Karpas-422 (cell line): ENCODE measurements at regions not wholly inside any gene's neighbourhood (a gene's known extent, or its start where the extent isn't known, plus 50 kb on each side); places are given as distances from the start of the nearest gene placed in this dataset.

Experiments
- DNase-seq: peaks from one replicate; pipeline ENCODE4 v3.0.0-alpha.2; 2015
- H2AFZ ChIP-seq: fragments of 200-600 bp; sonication (generic); 2 replicates; pipeline ENCODE4 v1.6.1; 2014; ENCODE audit warnings: antibody characterized with exemption, low read length, mixed read lengths
- H3K27ac ChIP-seq: fragments of 200-600 bp; sonication (generic); 2 replicates; pipeline ENCODE4 v1.5.1; 2014; ENCODE audit warnings: mild to moderate bottlenecking, low read length, moderate library complexity
- H3K27me3 ChIP-seq: fragments of 200-600 bp; sonication (generic); 2 replicates; pipeline ENCODE4 v1.6.1; 2014; ENCODE audit warnings: low read length, mixed read lengths
- H3K36me3 ChIP-seq: fragments of 200-600 bp; sonication (generic); 2 replicates; pipeline ENCODE4 v1.6.1; 2014; ENCODE audit warnings: low read length, mixed read lengths; ENCODE audit not compliant: insufficient read depth
- H3K4me1 ChIP-seq: fragments of 200-600 bp; sonication (generic); 2 replicates; pipeline ENCODE4 v1.6.1; 2014; ENCODE audit warnings: mild to moderate bottlenecking, low read length, mixed read lengths
- H3K4me2 ChIP-seq: fragments of 200-600 bp; sonication (generic); 2 replicates; pipeline ENCODE4 v1.6.1; 2014; ENCODE audit warnings: low read length, low read depth, mild to moderate bottlenecking; ENCODE audit not compliant: poor library complexity, severe bottlenecking
- H3K4me3 ChIP-seq: fragments of 200-600 bp; sonication (generic); 2 replicates; pipeline ENCODE4 v1.5.1; 2014; ENCODE audit warnings: mild to moderate bottlenecking, antibody characterized with exemption, low read length, mixed read lengths
- H3K79me2 ChIP-seq: fragments of 200-600 bp; sonication (generic); 2 replicates; pipeline ENCODE4 v1.6.1; 2014; ENCODE audit warnings: mild to moderate bottlenecking, low read length, mixed read lengths
- H3K9ac ChIP-seq: fragments of 200-600 bp; sonication (generic); 2 replicates; pipeline ENCODE4 v1.6.0; 2014; ENCODE audit warnings: low read length
- H3K9me2 ChIP-seq: fragments of 200-600 bp; sonication (generic), shearing (Covaris generic); replicated peaks from 2 replicates; pipeline ENCODE4 v1.6.0; 2014; ENCODE audit warnings: mild to moderate bottlenecking, low read length, moderate library complexity; ENCODE audit not compliant: insufficient read depth
- H3K9me3 ChIP-seq: fragments of 300-700, 200-600 bp; sonication (generic); 2 replicates; pipeline ENCODE4 v1.6.1; 2014; ENCODE audit warnings: low read length, mixed read lengths
- H4K20me1 ChIP-seq: fragments of 200-600 bp; sonication (generic); 2 replicates; pipeline ENCODE4 v1.6.1; 2014; ENCODE audit warnings: mild to moderate bottlenecking, antibody characterized with exemption, low read length, low read depth; ENCODE audit not compliant: insufficient read depth

GRCh38 chrX:926991-927390 is 285.5 kb downstream of the CRLF2 start:
- DNase-seq: no peak
- Histone ChIP-seq H2AFZ (no peak overlapping the region), H3K9me2 (no peaks in the 10 kb centered on the region; the same call in 1 of the 2 replicates), H3K27ac (no peak overlapping the region), H3K4me2 (no peak overlapping the region), H4K20me1 (no peaks in the 10 kb centered on the region), H3K4me3 (no peak overlapping the region), H3K79me2 (no peaks in the 10 kb centered on the region), H3K27me3 (no peaks in the 10 kb centered on the region), H3K9ac (no peak overlapping the region), H3K9me3 (no peaks in the 10 kb centered on the region), H3K36me3 (no peaks in the 10 kb centered on the region), H3K4me1 (no peaks in the 10 kb centered on the region)

GRCh38 chrX:926070-926469 is 286.4 kb downstream of the CRLF2 start:
- Histone ChIP-seq H3K4me1 (no peaks in the 10 kb centered on the region), H3K27me3 (no peaks in the 10 kb centered on the region), H3K79me2 (no peaks in the 10 kb centered on the region), H3K9ac (no peak overlapping the region), H4K20me1 (no peaks in the 10 kb centered on the region), H3K36me3 (no peaks in the 10 kb centered on the region), H2AFZ (no peak overlapping the region), H3K4me2 (no peak overlapping the region), H3K4me3 (no peak overlapping the region), H3K27ac (no peak overlapping the region), H3K9me2 (no peaks in the 10 kb centered on the region; the same call in 1 of the 2 replicates), H3K9me3 (no peaks in the 10 kb centered on the region)
- no peak for DNase-seq

- no peak overlapping the region for H3K4me2 ChIP-seq
- H3K79me2 ChIP-seq: no peaks in the 10 kb centered on the region
- H4K20me1 ChIP-seq: no peaks in the 10 kb centered on the region
- H3K36me3 ChIP-seq: no peaks in the 10 kb centered on the region
- H3K9ac ChIP-seq: no peak overlapping the region
- no peaks in the 10 kb centered on the region for H3K4me1 ChIP-seq
- H3K27me3 ChIP-seq: no peaks in the 10 kb centered on the region
- no peak overlapping the region for H2AFZ ChIP-seq
- no peak overlapping the region for H3K4me3 ChIP-seq
- H3K27ac ChIP-seq: no peak overlapping the region
- no peak for DNase-seq
- H3K9me3 ChIP-seq: no peaks in the 10 kb centered on the region
- no peaks in the 10 kb centered on the region; the same call in 1 of the 2 replicates for H3K9me2 ChIP-seq
Observed at GRCh38 chrX:925652-926061, 286.8 kb downstream of the CRLF2 start.

- Histone ChIP-seq H3K36me3 (no peaks in the 10 kb centered on the region), H2AFZ (no peak overlapping the region), H3K27ac (no peak overlapping the region), H4K20me1 (no peaks in the 10 kb centered on the region), H3K4me2 (no peak overlapping the region), H3K27me3 (no peaks in the 10 kb centered on the region), H3K79me2 (no peaks in the 10 kb centered on the region), H3K4me1 (no peaks in the 10 kb centered on the region), H3K9me3 (no peaks in the 10 kb centered on the region), H3K9ac (no peak overlapping the region), H3K4me3 (no peak overlapping the region), H3K9me2 (no peaks in the 10 kb centered on the region; the same call in 1 of the 2 replicates)
- DNase-seq: no peak
Observed at GRCh38 chrX:925094-925493, 287.4 kb downstream of the CRLF2 start.

- no peak overlapping the region for H3K27ac ChIP-seq
- H3K4me1 ChIP-seq: no peaks in the 10 kb centered on the region
- no peaks in the 10 kb centered on the region for H3K79me2 ChIP-seq
- no peaks in the 10 kb centered on the region for H3K27me3 ChIP-seq
- DNase-seq: no peak
- H3K9me2 ChIP-seq: no peaks in the 10 kb centered on the region; the same call in 1 of the 2 replicates
- H3K4me2 ChIP-seq: no peak overlapping the region
- no peak overlapping the region for H3K9ac ChIP-seq
- H3K4me3 ChIP-seq: no peak overlapping the region
- H4K20me1 ChIP-seq: no peaks in the 10 kb centered on the region
- H2AFZ ChIP-seq: no peak overlapping the region
- no peaks in the 10 kb centered on the region for H3K9me3 ChIP-seq
- H3K36me3 ChIP-seq: no peaks in the 10 kb centered on the region
Observed at GRCh38 chrX:924017-924416, 288.4 kb downstream of the CRLF2 start.

- Histone ChIP-seq H3K27me3 (no peaks in the 10 kb centered on the region), H3K27ac (no peak overlapping the region), H4K20me1 (no peaks in the 10 kb centered on the region), H3K4me2 (no peak overlapping the region), H3K9me3 (no peaks in the 10 kb centered on the region), H3K4me3 (no peak overlapping the region), H3K79me2 (no peaks in the 10 kb centered on the region), H3K36me3 (no peaks in the 10 kb centered on the region), H3K9me2 (no peaks in the 10 kb centered on the region; the same call in 1 of the 2 replicates), H3K9ac (no peak overlapping the region), H2AFZ (no peak overlapping the region), H3K4me1 (no peaks in the 10 kb centered on the region)
- no peak for DNase-seq
Observed at GRCh38 chrX:920234-920799, 289.7 kb downstream of the SHOX start.

- H3K9ac ChIP-seq: no peak overlapping the region
- no peaks in the 10 kb centered on the region for H3K79me2 ChIP-seq
- H2AFZ ChIP-seq: no peak overlapping the region
- no peaks in the 10 kb centered on the region for H4K20me1 ChIP-seq
- no peak overlapping the region for H3K4me3 ChIP-seq
- no peak for DNase-seq
- no peaks in the 10 kb centered on the region for H3K9me3 ChIP-seq
- no peak overlapping the region for H3K4me2 ChIP-seq
- H3K27me3 ChIP-seq: no peaks in the 10 kb centered on the region
- no peak overlapping the region for H3K27ac ChIP-seq
- H3K36me3 ChIP-seq: no peaks in the 10 kb centered on the region
- H3K9me2 ChIP-seq: no peaks in the 10 kb centered on the region
- no peaks in the 10 kb centered on the region for H3K4me1 ChIP-seq
Observed at GRCh38 chrX:916230-916599, 285.6 kb downstream of the SHOX start.

GRCh38 chrX:915427-916229 is 285.0 kb downstream of the SHOX start:
- no peaks in the 10 kb centered on the region for H3K36me3 ChIP-seq
- peak; percentile 43 for DNase-seq

More at GRCh38 chrX:915427-916229, 285.0 kb downstream of the SHOX start:
- Histone ChIP-seq H3K9me2 (no peaks in the 10 kb centered on the region), H3K27me3 (no peaks in the 10 kb centered on the region), H3K4me3 (no peak overlapping the region), H3K9ac (no peak overlapping the region), H3K9me3 (no peaks in the 10 kb centered on the region), H3K27ac (no peak overlapping the region), H3K4me2 (no peak overlapping the region), H3K79me2 (no peaks in the 10 kb centered on the region), H2AFZ (no peak overlapping the region), H4K20me1 (no peaks in the 10 kb centered on the region), H3K4me1 (no peaks in the 10 kb centered on the region)
